Gastrocnemius medialis (tissue), 4 donors: ENCODE measurements at regions not wholly inside any gene's neighbourhood (a gene's known extent, or its start where the extent isn't known, plus 50 kb on each side); places are given as distances from the start of the nearest gene placed in this dataset.

ENCODE experiments used
- ATAC-seq, 2 donors: fragments of 150-250 bp; one replicate each; pipeline ENCODE4 v1.9.1; 2016
- DNase-seq, 2 donors: peaks; one replicate each; pipeline ENCODE4 v3.0.0-alpha.2; 2019
- H3K27ac ChIP-seq, 4 donors: fragments of 200-600 bp; sonication (generic); 1 replicate in 1 of 4; 2 replicates in 3 of 4; pipeline ENCODE4 v1.5.1; 2016 to 2018; ENCODE audit warnings: mild to moderate bottlenecking in 2 of 4, moderate library complexity in 1 of 4
- H3K27me3 ChIP-seq, 3 donors: fragments of 200-600 bp; sonication (generic) in 2 of 3; 1 replicate in 1 of 3; 2 replicates in 2 of 3; pipeline versions ENCODE4 v1.5.1 to v1.6.0; 2016 to 2019; ENCODE audit warnings: mild to moderate bottlenecking in 1 of 3, moderate library complexity in 1 of 3
- H3K36me3 ChIP-seq, 2 donors: fragments of 200-600 bp; sonication (generic) in 1 of 2; one replicate each; pipeline ENCODE4 v1.5.1; 2017 to 2018
- H3K4me1 ChIP-seq, 2 donors: fragments of 200-600 bp; sonication (generic) in 1 of 2; one replicate each; pipeline ENCODE4 v1.5.1; 2016 to 2017; ENCODE audit warnings: mild to moderate bottlenecking in 2 of 2
- H3K4me3 ChIP-seq, 4 donors: fragments of 200-600 bp; sonication (generic) in 3 of 4; 1 replicate in 1 of 4; 2 replicates in 3 of 4; pipeline ENCODE4 v1.5.1; 2016 to 2019; ENCODE audit warnings: mild to moderate bottlenecking in 2 of 4
- H3K9me3 ChIP-seq, 3 donors: fragments of 200-600 bp; sonication (generic) in 2 of 3; 1 replicate in 1 of 3; 2 replicates in 2 of 3; pipeline ENCODE4 v1.5.1; 2016 to 2019
- POLR2A ChIP-seq, 2 donors: fragments of 450-650 bp; IDR thresholded peaks; one replicate each; pipeline ENCODE4 v1.6.1; 2017; ENCODE audit warnings: antibody characterized with exemption in 2 of 2, mild to moderate bottlenecking in 2 of 2, moderate library complexity in 2 of 2
- in situ Hi-C, 4 donors: fragments of 200-750 bp; cut with MboI; loops; one replicate each; pipeline versions ENCODE4 v1.15.0 to v1.8.0; 2017; ENCODE audit warnings: low sequenced_read_pairs in 4 of 4
- intact Hi-C: fragments of 100-400 bp; cut with DNase I; formaldehyde crosslinking; loops from one replicate; pipeline ENCODE4 v1.15.1; 2023; ENCODE audit warnings: low total_unique reads
- TF ChIP-seq, protein P1 (sequence below), 5 experiments: fragments of 450-650 bp in 3 of 5; fragments of 200-600 bp in 2 of 5; sonication (generic) in 2 of 5; IDR thresholded peaks in 4 of 5; conservative IDR thresholded peaks in 1 of 5; 1 replicate in 4 of 5; 2 replicates in 1 of 5; pipeline ENCODE4 v1.5.1; 2016 to 2019; ENCODE audit warnings: antibody characterized with exemption in 5 of 5, mild to moderate bottlenecking in 3 of 5, moderate library complexity in 3 of 5

DNA sequence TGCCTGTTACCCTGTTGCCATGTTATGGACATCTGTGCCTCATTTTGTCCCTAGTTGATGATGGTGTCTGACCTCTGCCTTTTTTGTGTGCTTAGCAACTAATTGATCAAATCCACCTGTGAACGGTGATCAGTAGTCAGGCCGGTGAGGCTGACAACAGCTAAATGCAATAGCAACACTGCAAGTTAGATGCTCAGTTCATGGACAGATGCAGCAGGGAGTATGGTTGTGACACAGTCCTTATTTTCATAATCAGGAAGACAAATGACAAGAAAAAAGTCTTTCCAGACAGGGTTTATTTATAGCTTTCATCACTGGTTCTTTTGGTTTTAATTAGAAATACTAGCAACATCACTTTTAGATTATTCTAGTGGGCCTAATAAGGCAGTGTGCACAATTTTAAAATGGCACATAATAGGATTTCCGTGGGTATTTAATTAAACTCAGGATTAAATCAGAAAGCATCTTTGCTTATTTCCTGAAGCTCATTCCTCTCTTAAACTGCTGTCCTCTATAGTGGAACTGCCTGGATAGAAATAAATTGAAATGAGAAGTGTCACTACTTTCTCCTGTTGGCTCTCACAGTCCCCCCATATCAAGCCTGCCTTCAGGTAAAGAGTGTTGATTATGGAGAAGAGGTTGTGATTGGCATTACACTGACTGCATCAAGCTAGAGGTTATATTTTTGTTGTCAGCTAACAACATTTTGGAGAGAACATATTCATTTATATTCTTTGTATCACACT, 281.1 kb upstream of the NAV3 start:
- DNase-seq (no peak), ATAC-seq (no peak)
- in situ Hi-C loops, result no loop called here
- intact Hi-C loops, result no loop called here
- H3K27me3 ChIP-seq, result no peaks in the 10 kb centered on the region
- no peaks in the 10 kb centered on the region for H3K4me1 ChIP-seq
- H3K36me3 ChIP-seq, result no peaks in the 10 kb centered on the region
- no peak overlapping the region for H3K4me3 ChIP-seq
- no peaks in the 10 kb centered on the region for H3K9me3 ChIP-seq
- TF ChIP-seq POLR2A (IDR thresholded peaks at IDR 0.05), result no peak
- TF ChIP-seq, protein P1, sequence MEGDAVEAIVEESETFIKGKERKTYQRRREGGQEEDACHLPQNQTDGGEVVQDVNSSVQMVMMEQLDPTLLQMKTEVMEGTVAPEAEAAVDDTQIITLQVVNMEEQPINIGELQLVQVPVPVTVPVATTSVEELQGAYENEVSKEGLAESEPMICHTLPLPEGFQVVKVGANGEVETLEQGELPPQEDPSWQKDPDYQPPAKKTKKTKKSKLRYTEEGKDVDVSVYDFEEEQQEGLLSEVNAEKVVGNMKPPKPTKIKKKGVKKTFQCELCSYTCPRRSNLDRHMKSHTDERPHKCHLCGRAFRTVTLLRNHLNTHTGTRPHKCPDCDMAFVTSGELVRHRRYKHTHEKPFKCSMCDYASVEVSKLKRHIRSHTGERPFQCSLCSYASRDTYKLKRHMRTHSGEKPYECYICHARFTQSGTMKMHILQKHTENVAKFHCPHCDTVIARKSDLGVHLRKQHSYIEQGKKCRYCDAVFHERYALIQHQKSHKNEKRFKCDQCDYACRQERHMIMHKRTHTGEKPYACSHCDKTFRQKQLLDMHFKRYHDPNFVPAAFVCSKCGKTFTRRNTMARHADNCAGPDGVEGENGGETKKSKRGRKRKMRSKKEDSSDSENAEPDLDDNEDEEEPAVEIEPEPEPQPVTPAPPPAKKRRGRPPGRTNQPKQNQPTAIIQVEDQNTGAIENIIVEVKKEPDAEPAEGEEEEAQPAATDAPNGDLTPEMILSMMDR (IDR thresholded peaks at IDR 0.05 in 4 of 5, conservative IDR thresholded peaks at IDR 0.05 in 1 of 5), result no peak
- H3K27ac ChIP-seq, result no peak overlapping the region

DNA sequence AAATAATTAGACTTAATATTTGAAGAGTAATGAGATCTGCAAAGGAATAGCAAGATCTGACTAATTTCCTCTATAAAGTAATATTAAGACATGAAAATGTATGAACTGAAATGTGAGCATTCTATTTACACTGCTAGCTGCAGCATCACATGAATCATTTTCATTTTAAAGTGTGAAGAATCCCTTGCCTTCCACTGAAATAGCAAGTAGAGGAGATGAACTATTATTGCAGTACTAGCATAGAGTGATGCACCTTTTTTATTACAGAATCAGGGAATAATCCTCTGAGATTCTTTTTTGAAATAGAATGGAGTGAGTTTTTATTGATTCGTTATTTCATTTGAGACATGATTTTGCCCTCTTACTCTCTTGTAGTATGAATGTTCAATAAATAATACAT, 281.9 kb upstream of the NAV3 start:
- no peak for DNase-seq
- no peak for ATAC-seq
- Histone ChIP-seq H3K27me3 (no peaks in the 10 kb centered on the region), H3K9me3 (no peaks in the 10 kb centered on the region), H3K27ac (no peak overlapping the region), H3K4me1 (no peaks in the 10 kb centered on the region), H3K36me3 (no peaks in the 10 kb centered on the region), H3K4me3 (no peak overlapping the region)
- no peak for TF ChIP-seq POLR2A (IDR thresholded peaks at IDR 0.05)
- TF ChIP-seq, protein P1 (IDR thresholded peaks at IDR 0.05 in 4 of 5, conservative IDR thresholded peaks at IDR 0.05 in 1 of 5), result no peak
- intact Hi-C loops, result no loop called here
- in situ Hi-C loops, result no loop called here

DNA sequence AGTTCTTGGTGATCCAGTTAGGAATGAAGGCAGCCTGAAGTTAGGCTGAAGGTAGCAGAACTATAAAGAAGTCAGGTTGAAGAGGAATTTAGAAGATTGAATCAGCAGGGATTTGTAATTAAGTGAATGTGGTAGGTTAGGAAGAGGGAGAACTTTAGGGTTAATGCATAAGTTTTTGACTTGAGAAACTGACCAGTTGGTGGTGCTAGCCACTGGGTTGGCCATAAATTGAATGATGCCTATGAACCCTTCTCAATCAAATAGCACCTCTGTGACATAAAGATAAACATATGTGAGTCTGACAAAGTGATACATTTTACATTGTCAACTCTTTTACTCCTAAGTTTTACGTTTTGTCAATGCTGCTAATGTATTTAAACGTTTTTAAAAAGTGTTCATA, 290.6 kb upstream of the NAV3 start:
- intact Hi-C loops (no loop called here), in situ Hi-C loops (no loop called here)
- no peak for DNase-seq
- no peaks in the 10 kb centered on the region for H3K9me3 ChIP-seq
- ATAC-seq, result no peak
- H3K4me1 ChIP-seq, result no peaks in the 10 kb centered on the region
- H3K4me3 ChIP-seq, result no peak overlapping the region
- no peaks in the 10 kb centered on the region for H3K36me3 ChIP-seq
- H3K27ac ChIP-seq, result no peak overlapping the region
- TF ChIP-seq POLR2A (IDR thresholded peaks at IDR 0.05), result no peak
- TF ChIP-seq, protein P1 (IDR thresholded peaks at IDR 0.05 in 4 of 5, conservative IDR thresholded peaks at IDR 0.05 in 1 of 5), result no peak
- H3K27me3 ChIP-seq, result no peaks in the 10 kb centered on the region

DNA sequence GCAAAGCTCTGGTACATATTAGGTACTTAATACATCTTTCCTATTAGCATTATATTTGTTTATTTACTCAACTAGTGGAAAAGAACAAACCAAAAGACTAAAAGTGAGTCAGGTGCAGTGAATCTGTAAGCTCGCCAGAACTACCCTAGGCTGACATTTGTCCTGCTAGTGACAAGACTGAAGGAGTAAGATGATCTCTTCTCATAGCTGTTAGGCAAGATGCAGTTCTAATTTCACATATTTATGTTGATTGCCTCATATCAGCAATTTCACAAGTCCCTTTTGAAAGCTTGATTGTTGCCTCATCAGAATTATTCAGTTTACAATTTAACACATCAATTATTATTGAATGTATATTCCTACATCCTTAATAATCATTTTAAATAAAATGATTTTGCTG, 293.0 kb upstream of the NAV3 start:
- TF ChIP-seq POLR2A (IDR thresholded peaks at IDR 0.05), result no peak
- TF ChIP-seq, protein P1 (IDR thresholded peaks at IDR 0.05 in 4 of 5, conservative IDR thresholded peaks at IDR 0.05 in 1 of 5), result no peak
- ATAC-seq (peak; percentile 69 to 70), DNase-seq (peak in 1 of 2 donors; percentile 22)
- no peaks in the 10 kb centered on the region for H3K4me1 ChIP-seq
- no peaks in the 10 kb centered on the region for H3K9me3 ChIP-seq
- no peak overlapping the region for H3K27ac ChIP-seq
- intact Hi-C loops, result no loop called here
- no peaks in the 10 kb centered on the region for H3K27me3 ChIP-seq
- no peak overlapping the region for H3K4me3 ChIP-seq
- no peaks in the 10 kb centered on the region for H3K36me3 ChIP-seq
- in situ Hi-C loops, result no loop called here

DNA sequence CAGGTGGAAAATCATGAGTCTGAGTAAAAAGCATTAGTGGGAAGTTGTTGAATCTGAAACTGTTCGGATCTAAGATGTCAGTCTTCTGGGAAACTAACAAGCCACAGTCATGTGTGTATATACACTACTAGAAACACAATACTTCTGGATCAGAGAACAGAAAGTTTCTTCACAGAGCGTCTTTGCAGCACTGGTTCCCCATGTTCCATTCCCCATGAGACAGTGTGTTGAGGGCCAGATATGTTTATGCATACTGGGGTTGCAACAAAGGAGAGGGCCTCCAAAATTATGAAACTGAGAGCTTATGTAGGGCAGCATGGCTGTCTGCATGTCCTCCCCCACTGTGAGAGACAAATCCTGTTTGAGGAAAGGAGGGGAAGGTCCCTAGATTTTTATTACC, 295.0 kb upstream of the NAV3 start:
- Histone ChIP-seq H3K27ac (peak overlapping the region in 1 of 4 donors; percentile 37), H3K4me1 (no peaks in the 10 kb centered on the region), H3K36me3 (no peaks in the 10 kb centered on the region), H3K4me3 (no peak overlapping the region), H3K9me3 (no peaks in the 10 kb centered on the region), H3K27me3 (no peaks in the 10 kb centered on the region)
- intact Hi-C loops (no loop called here), in situ Hi-C loops (no loop called here)
- DNase-seq (peak in 1 of 2 donors; percentile 10), ATAC-seq (peak; percentile 74 to 80)
- no peak for TF ChIP-seq POLR2A (IDR thresholded peaks at IDR 0.05)
- TF ChIP-seq, protein P1 (IDR thresholded peaks at IDR 0.05 in 4 of 5, conservative IDR thresholded peaks at IDR 0.05 in 1 of 5), result no peak
